WTC11 (cell line): ENCODE measurements at regions not wholly inside any gene's neighbourhood (a gene's known extent, or its start where the extent isn't known, plus 50 kb on each side); places are given as distances from the start of the nearest gene placed in this dataset.

ENCODE experiments used
- AFF4 ChIP-seq: sonication (generic); formaldehyde crosslinking; IDR thresholded peaks from 2 replicates; pipeline ENCODE4 v1.8.1; 2023; ENCODE audit warnings: mild to moderate bottlenecking, missing genetic modification reagents, borderline replicate concordance
- CTCF ChIP-seq: fragments of 200-600 bp; IDR thresholded peaks from 2 replicates; pipeline ENCODE4 v1.8.0; 2022; ENCODE audit warnings: antibody characterized with exemption
- MXD4 ChIP-seq: fragments of 250-450 bp; sonication (Bioruptor Pico); IDR thresholded peaks from 2 replicates; pipeline ENCODE4 v1.8.0; 2021; ENCODE audit warnings: mild to moderate bottlenecking, moderate library complexity, borderline replicate concordance
- NFYB ChIP-seq: sonication (generic); formaldehyde crosslinking; conservative IDR thresholded peaks from 2 replicates; pipeline ENCODE4 v1.8.0; 2022; ENCODE audit warnings: low read depth, missing genetic modification reagents
- RELA ChIP-seq: sonication (generic); formaldehyde crosslinking; IDR thresholded peaks from 2 replicates; pipeline ENCODE4 v1.8.1; 2022; ENCODE audit warnings: missing genetic modification reagents, mild to moderate bottlenecking, borderline replicate concordance
- SP1 ChIP-seq: sonication (generic); formaldehyde crosslinking; conservative IDR thresholded peaks from 2 replicates; pipeline ENCODE4 v1.8.1; 2022; ENCODE audit warnings: missing genetic modification reagents
- USF2 ChIP-seq: sonication (generic); formaldehyde crosslinking; IDR thresholded peaks from 2 replicates; pipeline ENCODE4 v1.8.1; 2023; ENCODE audit warnings: mild to moderate bottlenecking, missing genetic modification reagents, moderate library complexity
- TF ChIP-seq, protein P1 (sequence below): sonication (generic); formaldehyde crosslinking; IDR thresholded peaks from 2 replicates; pipeline ENCODE4 v1.8.1; 2022; ENCODE audit warnings: low read depth, missing genetic modification reagents, borderline replicate concordance

DNA sequence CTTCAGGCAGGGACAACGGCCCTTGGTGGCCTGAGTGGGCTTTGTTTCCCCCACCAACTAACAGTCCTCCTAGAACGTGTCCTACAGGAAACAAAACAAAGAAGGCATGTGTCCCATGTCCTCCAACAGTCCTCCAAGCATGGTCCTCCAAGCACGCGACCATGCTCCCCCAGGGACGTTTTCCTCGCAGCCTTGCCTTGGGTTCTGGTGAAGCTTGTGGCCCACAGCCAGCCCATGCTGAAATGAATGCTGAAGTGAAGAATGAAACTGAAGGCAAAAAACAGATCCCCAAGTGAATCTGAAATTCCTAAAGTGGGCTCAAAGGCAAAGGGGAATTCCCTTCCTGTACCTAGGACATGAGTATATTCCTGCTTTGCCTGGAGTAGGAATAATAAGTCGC is 176.6 kb downstream of the JCAD start:
- TF ChIP-seq SP1 (CRISPR knock-in tag) (no peak), MXD4 (CRISPR knock-in tag) (no peak), NFYB (CRISPR knock-in tag) (no peak), CTCF (no peak), AFF4 (CRISPR knock-in tag) (no peak), RELA (CRISPR knock-in tag) (no peak), USF2 (CRISPR knock-in tag) (no peak)
- TF ChIP-seq, protein P1, sequence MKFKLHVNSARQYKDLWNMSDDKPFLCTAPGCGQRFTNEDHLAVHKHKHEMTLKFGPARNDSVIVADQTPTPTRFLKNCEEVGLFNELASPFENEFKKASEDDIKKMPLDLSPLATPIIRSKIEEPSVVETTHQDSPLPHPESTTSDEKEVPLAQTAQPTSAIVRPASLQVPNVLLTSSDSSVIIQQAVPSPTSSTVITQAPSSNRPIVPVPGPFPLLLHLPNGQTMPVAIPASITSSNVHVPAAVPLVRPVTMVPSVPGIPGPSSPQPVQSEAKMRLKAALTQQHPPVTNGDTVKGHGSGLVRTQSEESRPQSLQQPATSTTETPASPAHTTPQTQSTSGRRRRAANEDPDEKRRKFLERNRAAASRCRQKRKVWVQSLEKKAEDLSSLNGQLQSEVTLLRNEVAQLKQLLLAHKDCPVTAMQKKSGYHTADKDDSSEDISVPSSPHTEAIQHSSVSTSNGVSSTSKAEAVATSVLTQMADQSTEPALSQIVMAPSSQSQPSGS: no peak
